Gastroesophageal sphincter (tissue), 3 donors: ENCODE measurements at regions not wholly inside any gene's neighbourhood (a gene's known extent, or its start where the extent isn't known, plus 50 kb on each side); places are given as distances from the start of the nearest gene placed in this dataset.

Experiments used
- CTCF ChIP-seq, 4 experiments: fragments of 200-600 bp in 2 of 4; fragments of 450-650 bp in 2 of 4; sonication (generic) in 1 of 4; IDR thresholded peaks; one replicate each; pipeline ENCODE4 v1.5.1; 2017 to 2019; ENCODE audit warnings: antibody characterized with exemption in 4 of 4, mild to moderate bottlenecking in 2 of 4, moderate library complexity in 2 of 4
- POLR2A ChIP-seq, 2 donors: fragments of 450-650 bp; IDR thresholded peaks; one replicate each; pipeline ENCODE4 v1.6.1; 2017; ENCODE audit warnings: antibody characterized with exemption in 2 of 2, mild to moderate bottlenecking in 2 of 2, moderate library complexity in 1 of 2

- TF ChIP-seq CTCF (IDR thresholded peaks at IDR 0.05) (no peak), POLR2A (IDR thresholded peaks at IDR 0.05) (no peak)
These were observed 133.2 kb upstream of the IGFBP3 start for GRCh38 chr7:46054272-46054671.
